ENCODE measurements at regions not wholly inside any gene's neighbourhood (a gene's known extent, or its start where the extent isn't known, plus 50 kb on each side); places are given as distances from the start of the nearest gene placed in this dataset.

- TF ChIP-seq POLR2AphosphoS5 (IDR thresholded peaks at IDR 0.05) (no peak), CTCF (IDR thresholded peaks at IDR 0.05) (no peak), POLR2A (IDR thresholded peaks at IDR 0.05) (no peak)
Observed at GRCh38 chr13:84076280-84076679, 194.0 kb upstream of the SLITRK1 start.

All from breast epithelium (tissue), 3 donors.